ENCODE measurements at regions not wholly inside any gene's neighbourhood (a gene's known extent, or its start where the extent isn't known, plus 50 kb on each side); places are given as distances from the start of the nearest gene placed in this dataset.

- TF ChIP-seq CTCF (optimal IDR thresholded peaks at IDR 0.05 in 1 of 3, IDR thresholded peaks at IDR 0.05 in 1 of 3, conservative IDR thresholded peaks at IDR 0.05 in 1 of 3; ENCODE audit: extremely low read depth in 1 of 3, insufficient read depth in 2 of 3, low read length in 3 of 3) = no peak
- no peak for TF ChIP-seq EZH2 (IDR thresholded peaks at IDR 0.05; ENCODE audit: low read length)
These were observed 69.2 kb downstream of the MID1IP1 start for GRCh38 chrX:38870361-38870895.

Data from keratinocyte (primary cell).